ENCODE measurements at regions not wholly inside any gene's neighbourhood (a gene's known extent, or its start where the extent isn't known, plus 50 kb on each side); places are given as distances from the start of the nearest gene placed in this dataset.

GRCh38 chr10:44673245-44673983, 237.7 kb upstream of the TMEM72 start:
- DNase-seq (ENCODE audit: low spot score) (no peak), ATAC-seq (ENCODE audit: low FRiP score) (no peak)
- no peak for TF ChIP-seq CTCF (IDR thresholded peaks at IDR 0.05)

GRCh38 chr10:44674536-44675386, 236.4 kb upstream of the TMEM72 start:
- no peak for DNase-seq (ENCODE audit: low spot score)
- no peak for ATAC-seq (ENCODE audit: low FRiP score)
- no peak for TF ChIP-seq CTCF (IDR thresholded peaks at IDR 0.05)

GRCh38 chr10:44675387-44675874, 235.7 kb upstream of the TMEM72 start:
- ATAC-seq (ENCODE audit: low FRiP score) (no peak), DNase-seq (ENCODE audit: low spot score) (no peak)
- TF ChIP-seq CTCF (IDR thresholded peaks at IDR 0.05): no peak

GRCh38 chr10:44680764-44681163, 230.4 kb upstream of the TMEM72 start:
- no peak for DNase-seq (ENCODE audit: low spot score)
- no peak for TF ChIP-seq CTCF (IDR thresholded peaks at IDR 0.05)
- ATAC-seq (ENCODE audit: low FRiP score): no peak

GRCh38 chr10:44682507-44682906, 228.6 kb upstream of the TMEM72 start:
- no peak for ATAC-seq (ENCODE audit: low FRiP score)

GRCh38 chr10:44684661-44685060, 226.5 kb upstream of the TMEM72 start:
- DNase-seq (ENCODE audit: low spot score): no peak
- ATAC-seq (ENCODE audit: low FRiP score): no peak
- no peak for TF ChIP-seq CTCF (IDR thresholded peaks at IDR 0.05)

More at GRCh38 chr10:44682507-44682906, 228.6 kb upstream of the TMEM72 start:
- no peak for TF ChIP-seq CTCF (IDR thresholded peaks at IDR 0.05)
- DNase-seq (ENCODE audit: low spot score): no peak
